Ovary (tissue), 3 donors: ENCODE measurements at regions not wholly inside any gene's neighbourhood (a gene's known extent, or its start where the extent isn't known, plus 50 kb on each side); places are given as distances from the start of the nearest gene placed in this dataset.

ENCODE experiments used
- POLR2A ChIP-seq: fragments of 450-650 bp; IDR thresholded peaks from one replicate; pipeline ENCODE4 v1.6.1; 2017; ENCODE audit warnings: antibody characterized with exemption, mild to moderate bottlenecking, moderate library complexity
- TF ChIP-seq, protein P1 (sequence below), 3 donors: fragments of 450-650 bp in 2 of 3; fragments of 200-600 bp in 1 of 3; IDR thresholded peaks; one replicate each; pipeline versions ENCODE4 v1.5.1 to v1.8.0; 2016 to 2022; ENCODE audit warnings: antibody characterized with exemption in 3 of 3, mild to moderate bottlenecking in 1 of 3
- donor health status: DM: no; HTN: no; CAD: no.

DNA sequence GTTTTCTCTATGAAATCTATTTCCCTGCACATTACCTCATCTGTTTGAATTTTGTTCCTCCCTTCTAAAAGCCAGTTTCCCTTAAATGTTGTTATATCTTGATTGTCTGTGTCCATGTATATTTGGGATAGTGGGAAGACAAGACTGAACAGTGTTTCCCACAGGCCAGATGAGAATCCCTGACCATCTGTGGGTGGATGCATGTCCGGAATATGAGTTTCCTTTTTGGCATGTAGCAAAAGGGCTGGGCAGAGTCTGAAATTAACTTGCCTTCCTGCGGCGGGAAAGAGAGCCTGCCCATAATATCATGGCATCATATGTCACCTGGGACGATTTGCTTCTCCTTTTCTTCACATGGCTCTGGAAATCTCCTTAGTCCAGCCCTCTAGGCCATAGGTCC, 385.8 kb upstream of the MAF start:
- no peak for TF ChIP-seq POLR2A
- TF ChIP-seq, protein P1, sequence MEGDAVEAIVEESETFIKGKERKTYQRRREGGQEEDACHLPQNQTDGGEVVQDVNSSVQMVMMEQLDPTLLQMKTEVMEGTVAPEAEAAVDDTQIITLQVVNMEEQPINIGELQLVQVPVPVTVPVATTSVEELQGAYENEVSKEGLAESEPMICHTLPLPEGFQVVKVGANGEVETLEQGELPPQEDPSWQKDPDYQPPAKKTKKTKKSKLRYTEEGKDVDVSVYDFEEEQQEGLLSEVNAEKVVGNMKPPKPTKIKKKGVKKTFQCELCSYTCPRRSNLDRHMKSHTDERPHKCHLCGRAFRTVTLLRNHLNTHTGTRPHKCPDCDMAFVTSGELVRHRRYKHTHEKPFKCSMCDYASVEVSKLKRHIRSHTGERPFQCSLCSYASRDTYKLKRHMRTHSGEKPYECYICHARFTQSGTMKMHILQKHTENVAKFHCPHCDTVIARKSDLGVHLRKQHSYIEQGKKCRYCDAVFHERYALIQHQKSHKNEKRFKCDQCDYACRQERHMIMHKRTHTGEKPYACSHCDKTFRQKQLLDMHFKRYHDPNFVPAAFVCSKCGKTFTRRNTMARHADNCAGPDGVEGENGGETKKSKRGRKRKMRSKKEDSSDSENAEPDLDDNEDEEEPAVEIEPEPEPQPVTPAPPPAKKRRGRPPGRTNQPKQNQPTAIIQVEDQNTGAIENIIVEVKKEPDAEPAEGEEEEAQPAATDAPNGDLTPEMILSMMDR (IDR thresholded peaks at IDR 0.05), result no peak
